Tibial nerve (tissue), 4 donors: ENCODE measurements at regions not wholly inside any gene's neighbourhood (a gene's known extent, or its start where the extent isn't known, plus 50 kb on each side); places are given as distances from the start of the nearest gene placed in this dataset.

Experiments used
- DNase-seq, 2 donors: peaks; one replicate each; pipeline ENCODE4 v3.0.0-alpha.2; 2019; ENCODE audit warnings: low spot score in 2 of 2
- H3K27ac ChIP-seq, 4 donors: fragments of 200-600 bp; sonication (generic) in 3 of 4; one replicate each; pipeline ENCODE4 v1.5.1; 2017 to 2019; ENCODE audit warnings: mild to moderate bottlenecking in 1 of 4
- H3K27me3 ChIP-seq, 2 donors: fragments of 200-600 bp; sonication (generic) in 1 of 2; one replicate each; pipeline versions ENCODE4 v1.5.1 to v1.6.0; 2017 to 2019
- H3K36me3 ChIP-seq, 3 donors: fragments of 200-600 bp; sonication (generic); one replicate each; pipeline ENCODE4 v1.5.1; 2018 to 2019
- H3K4me1 ChIP-seq, 4 donors: fragments of 200-600 bp; sonication (generic) in 3 of 4; one replicate each; pipeline ENCODE4 v1.5.1; 2017 to 2019
- H3K4me3 ChIP-seq, 4 donors: fragments of 200-600 bp; sonication (generic) in 3 of 4; one replicate each; pipeline ENCODE4 v1.5.1; 2017 to 2019; ENCODE audit warnings: mild to moderate bottlenecking in 1 of 4, moderate library complexity in 1 of 4
- H3K9me3 ChIP-seq, 4 donors: fragments of 200-600 bp; sonication (generic) in 3 of 4; one replicate each; pipeline ENCODE4 v1.5.1; 2017 to 2019
- CTCF ChIP-seq, 5 experiments: fragments of 200-600 bp in 3 of 5; fragments of 450-650 bp in 2 of 5; sonication (generic) in 3 of 5; IDR thresholded peaks; one replicate each; pipeline ENCODE4 v1.5.1; 2016 to 2019; ENCODE audit warnings: antibody characterized with exemption in 5 of 5, mild to moderate bottlenecking in 3 of 5, moderate library complexity in 2 of 5
- EP300 ChIP-seq, 2 donors: sonication (generic); formaldehyde crosslinking; IDR thresholded peaks; one replicate each; pipeline ENCODE4 v1.6.1; 2017; ENCODE audit warnings: antibody characterized with exemption in 2 of 2, mild to moderate bottlenecking in 1 of 2
- POLR2A ChIP-seq, 2 donors: fragments of 450-650 bp; IDR thresholded peaks; one replicate each; pipeline ENCODE4 v1.6.1; 2017; ENCODE audit warnings: antibody characterized with exemption in 2 of 2, mild to moderate bottlenecking in 2 of 2, moderate library complexity in 2 of 2
- WGBS, 2 donors: methylation state at CpG; one replicate each; pipeline ENCODE4 v1.1.5; 2018; 5-methylcytosine and 5-hydroxymethylcytosine counted together

GRCh38 chr3:153269730-153270129 is 107.7 kb downstream of the RAP2B start:
- Histone ChIP-seq H3K27me3 (no peaks in the 10 kb centered on the region), H3K9me3 (peaks cover 0 to 3% (median 0%) of the 10 kb centered on the region in 4 donors), H3K4me1 (peaks cover 0 to 3% (median 0%) of the 10 kb centered on the region in 4 donors), H3K36me3 (no peaks in the 10 kb centered on the region), H3K27ac (no peak overlapping the region), H3K4me3 (no peak overlapping the region)
- 72 to 73% methylated on average over 4 of the region's 4 CpGs for WGBS, 2 donors
- no peak for TF ChIP-seq CTCF (IDR thresholded peaks at IDR 0.05)
- TF ChIP-seq EP300 (IDR thresholded peaks at IDR 0.05), result no peak
- no peak for TF ChIP-seq POLR2A (IDR thresholded peaks at IDR 0.05)
- no peak for DNase-seq

- 93 to 95% methylated on average over 4 of the region's 4 CpGs for WGBS, 2 donors
- no peaks in the 10 kb centered on the region for H3K27me3 ChIP-seq
- H3K4me3 ChIP-seq, result no peak overlapping the region
- DNase-seq, result no peak
- H3K36me3 ChIP-seq, result no peaks in the 10 kb centered on the region
- H3K9me3 ChIP-seq, result peaks cover 0 to 3% (median 0%) of the 10 kb centered on the region in 4 donors
- no peak overlapping the region for H3K27ac ChIP-seq
- peaks cover 0 to 3% (median 0%) of the 10 kb centered on the region in 4 donors for H3K4me1 ChIP-seq
- TF ChIP-seq EP300 (IDR thresholded peaks at IDR 0.05) (no peak), CTCF (IDR thresholded peaks at IDR 0.05) (no peak), POLR2A (IDR thresholded peaks at IDR 0.05) (no peak)
Observed at GRCh38 chr3:153273217-153273616, 111.2 kb downstream of the RAP2B start.

GRCh38 chr3:153273767-153274435 is 111.9 kb downstream of the RAP2B start:
- Histone ChIP-seq H3K4me1 (peaks cover 0 to 3% (median 0%) of the 10 kb centered on the region in 4 donors), H3K9me3 (no peaks in the 10 kb centered on the region), H3K27ac (no peak overlapping the region), H3K27me3 (no peaks in the 10 kb centered on the region), H3K36me3 (no peaks in the 10 kb centered on the region), H3K4me3 (no peak overlapping the region)
- no peak for DNase-seq
- WGBS, 2 donors, result 43 to 49% methylated on average over 7 of the region's 7 CpGs
- TF ChIP-seq POLR2A (IDR thresholded peaks at IDR 0.05) (no peak), CTCF (IDR thresholded peaks at IDR 0.05) (no peak), EP300 (IDR thresholded peaks at IDR 0.05) (no peak)

DNA sequence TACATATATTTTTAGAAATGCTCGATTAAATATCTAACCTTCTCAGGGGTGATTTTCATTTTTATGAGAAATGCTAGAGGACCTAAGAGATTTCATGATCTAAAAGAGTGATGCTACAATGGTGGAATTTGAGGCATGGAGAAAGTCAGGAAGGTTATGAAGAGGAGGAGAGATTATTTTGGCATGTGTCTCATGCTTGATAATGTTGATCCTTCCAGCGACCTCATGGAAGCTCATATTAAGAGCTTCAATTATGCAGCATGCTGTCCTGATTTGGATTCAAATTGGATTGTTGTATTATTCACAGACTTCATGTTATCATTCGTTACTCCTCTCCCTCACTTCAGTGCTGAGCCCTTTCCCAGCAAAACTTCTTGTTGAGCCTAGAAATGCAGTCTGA is 112.5 kb downstream of the RAP2B start:
- H3K9me3 ChIP-seq, result no peaks in the 10 kb centered on the region
- 37 to 39% methylated on average over 3 of the region's 3 CpGs for WGBS, 2 donors
- H3K27ac ChIP-seq, result no peak overlapping the region
- no peaks in the 10 kb centered on the region for H3K36me3 ChIP-seq
- H3K4me3 ChIP-seq, result no peak overlapping the region
- H3K4me1 ChIP-seq, result peaks cover 0 to 3% (median 0%) of the 10 kb centered on the region in 4 donors
- no peaks in the 10 kb centered on the region for H3K27me3 ChIP-seq
- DNase-seq, result no peak
- TF ChIP-seq POLR2A (IDR thresholded peaks at IDR 0.05), result no peak
- no peak for TF ChIP-seq EP300 (IDR thresholded peaks at IDR 0.05)
- no peak for TF ChIP-seq CTCF (IDR thresholded peaks at IDR 0.05)

- peaks cover 0 to 3% (median 0%) of the 10 kb centered on the region in 4 donors for H3K4me1 ChIP-seq
- H3K27me3 ChIP-seq, result no peaks in the 10 kb centered on the region
- no peak for DNase-seq
- H3K9me3 ChIP-seq, result no peaks in the 10 kb centered on the region
- no peaks in the 10 kb centered on the region for H3K36me3 ChIP-seq
- H3K27ac ChIP-seq, result no peak overlapping the region
- no peak overlapping the region for H3K4me3 ChIP-seq
- no peak for TF ChIP-seq CTCF (IDR thresholded peaks at IDR 0.05)
- no peak for TF ChIP-seq POLR2A (IDR thresholded peaks at IDR 0.05)
- TF ChIP-seq EP300 (IDR thresholded peaks at IDR 0.05), result no peak
Observed at GRCh38 chr3:153275514-153275913, 113.5 kb downstream of the RAP2B start.
